ENCODE measurements at regions not wholly inside any gene's neighbourhood (a gene's known extent, or its start where the extent isn't known, plus 50 kb on each side); places are given as distances from the start of the nearest gene placed in this dataset.
"Not testable (repeated sequence)": the region's sequence is repeated elsewhere in the genome, so short reads cannot be mapped to it uniquely, and the experiment has no call there.

GRCh38 chr6:48667797-48668196 lies 556.8 kb upstream of the PTCHD4 start:
- no peak for TF ChIP-seq CTCF (IDR thresholded peaks at IDR 0.05)
- intact Hi-C loops (cut with DNase I), result no loop called here
- no peaks in the 10 kb centered on the region for H3K4me1 ChIP-seq
- H3K4me3 ChIP-seq, result no peak overlapping the region
- H3K9me3 ChIP-seq, result no peaks in the 10 kb centered on the region
- no peaks in the 10 kb centered on the region for H3K27me3 ChIP-seq
- DNase-seq (ENCODE audit: low spot score in 2 of 2), result no peak
- H3K27ac ChIP-seq, result no peak overlapping the region
- H3K36me3 ChIP-seq, result no peaks in the 10 kb centered on the region

GRCh38 chr6:48664826-48665225 lies 553.8 kb upstream of the PTCHD4 start:
- Histone ChIP-seq H3K4me1 (no peaks in the 10 kb centered on the region), H3K27me3 (no peaks in the 10 kb centered on the region), H3K27ac (no peak overlapping the region), H3K36me3 (no peaks in the 10 kb centered on the region), H3K9me3 (no peaks in the 10 kb centered on the region), H3K4me3 (no peak overlapping the region)
- TF ChIP-seq CTCF (IDR thresholded peaks at IDR 0.05), result no peak
- no peak for DNase-seq (ENCODE audit: low spot score in 2 of 2)
- intact Hi-C loops (cut with DNase I), result no loop called here

GRCh38 chr6:48658915-48659314 lies 547.9 kb upstream of the PTCHD4 start:
- H3K4me3 ChIP-seq, result no peak overlapping the region
- no peak overlapping the region for H3K27ac ChIP-seq
- no peaks in the 10 kb centered on the region for H3K36me3 ChIP-seq
- intact Hi-C loops (cut with DNase I), result no loop called here
- H3K27me3 ChIP-seq, result no peaks in the 10 kb centered on the region
- TF ChIP-seq CTCF (IDR thresholded peaks at IDR 0.05), result no peak
- H3K4me1 ChIP-seq, result no peaks in the 10 kb centered on the region
- H3K9me3 ChIP-seq, result no peaks in the 10 kb centered on the region
- DNase-seq (ENCODE audit: low spot score in 2 of 2), result no peak

- Histone ChIP-seq H3K4me1 (no peaks in the 10 kb centered on the region), H3K27ac (no peak overlapping the region), H3K9me3 (no peaks in the 10 kb centered on the region), H3K27me3 (no peaks in the 10 kb centered on the region), H3K4me3 (no peak overlapping the region), H3K36me3 (no peaks in the 10 kb centered on the region)
- TF ChIP-seq CTCF (IDR thresholded peaks at IDR 0.05), result no peak
- intact Hi-C loops (cut with DNase I), result no loop called here
- DNase-seq (ENCODE audit: low spot score in 2 of 2), result no peak
These were observed 530.5 kb upstream of the PTCHD4 start for GRCh38 chr6:48641544-48641943.

DNA sequence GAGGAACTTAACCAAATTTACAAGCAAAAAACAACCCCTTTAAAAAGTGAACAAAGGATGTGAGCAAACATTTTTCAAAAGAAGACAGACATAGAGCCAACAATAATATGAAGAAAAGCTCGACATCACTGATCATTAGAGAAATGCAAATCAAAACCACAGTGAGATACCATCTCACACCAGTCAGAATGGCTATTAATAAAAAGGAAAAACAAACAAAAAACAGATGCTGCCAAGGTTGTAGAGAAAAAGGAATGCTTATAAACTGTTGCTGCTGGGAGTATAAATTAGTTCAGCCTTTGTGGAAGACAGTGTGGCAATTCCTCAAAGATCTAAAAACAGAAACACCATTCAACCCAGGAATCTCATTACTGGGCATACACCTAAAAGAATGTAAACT lies 527.8 kb upstream of the PTCHD4 start:
- DNase-seq (ENCODE audit: low spot score in 2 of 2); H3K27me3 ChIP-seq; H3K4me1 ChIP-seq; H3K9me3 ChIP-seq; H3K27ac ChIP-seq; H3K36me3 ChIP-seq; intact Hi-C loops (cut with DNase I); H3K4me3 ChIP-seq: not testable (repeated sequence)

DNA sequence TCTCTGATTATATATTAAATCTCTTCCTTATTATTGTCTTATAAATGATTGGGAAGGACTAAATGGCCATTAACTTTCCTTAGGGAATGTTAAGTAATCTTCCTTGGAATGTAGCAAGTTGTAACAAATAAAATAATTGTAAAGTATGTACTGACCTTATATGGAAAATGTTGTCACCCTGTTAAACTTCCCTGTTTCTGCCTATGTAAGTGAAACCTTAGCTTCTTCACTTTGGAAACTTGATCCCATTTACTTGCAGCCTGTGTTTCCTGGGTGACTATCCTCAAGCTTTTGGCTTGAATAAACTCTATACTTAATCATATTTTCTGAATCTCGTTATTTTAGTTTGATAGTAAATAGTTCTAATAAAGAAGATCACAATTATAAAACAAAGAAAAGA lies 519.5 kb upstream of the PTCHD4 start:
- no peak for TF ChIP-seq CTCF (IDR thresholded peaks at IDR 0.05)
- Histone ChIP-seq H3K4me1 (no peaks in the 10 kb centered on the region), H3K36me3 (no peaks in the 10 kb centered on the region), H3K4me3 (no peak overlapping the region), H3K9me3 (no peaks in the 10 kb centered on the region), H3K27me3 (no peaks in the 10 kb centered on the region), H3K27ac (no peak overlapping the region)
- intact Hi-C loops (cut with DNase I), result no loop called here
- DNase-seq (ENCODE audit: low spot score in 2 of 2), result no peak

All from ascending aorta (tissue), 2 donors.